IMR-90 (cell line): ENCODE measurements at regions not wholly inside any gene's neighbourhood (a gene's known extent, or its start where the extent isn't known, plus 50 kb on each side); places are given as distances from the start of the nearest gene placed in this dataset.

Experiments used
- ATAC-seq: fragments of 200-7000 bp; cut with Tn5 transposase; 2 replicates; pipeline ENCODE4 v1.9.1; 2020; ENCODE audit warnings: low read depth, mild to moderate bottlenecking, moderate library complexity
- BruUV-seq: library from RNA; stranded (reverse); fragments of 400-500 nt; replicated peaks from 2 replicates; lab custom pipeline; 2021; lab: Mats Ljungman, UMichigan
- CTCF ChIA-PET: fragments of 300-600 bp; formaldehyde crosslinking; extraction: SDS; loops from one replicate; lab custom pipeline; 2021; ENCODE audit warnings: antibody characterized with exemption; lab: Yijun Ruan, JAX
- POLR2A ChIA-PET: fragments of 300-600 bp; sonication (Branson Sonifier 250); formaldehyde crosslinking; loops from one replicate; lab custom pipeline; 2022; ENCODE audit warnings: antibody characterized with exemption; ENCODE audit not compliant: unreplicated experiment; lab: Charles Lee
- DNase-seq: peaks from one replicate; pipeline ENCODE4 v3.0.0; 2013
- H2AFZ ChIP-seq: replicated peaks from 2 replicates; pipeline ENCODE3; 2013; ENCODE audit warnings: low read length, mild to moderate bottlenecking; ENCODE audit not compliant: poor library complexity
- H2AK5ac ChIP-seq: 2 replicates; pipeline ENCODE4 v1.6.1; 2013; ENCODE audit warnings: low read depth, low read length, inconsistent platforms
- H2AK9ac ChIP-seq: replicated peaks from 2 replicates; pipeline ENCODE3; 2013; ENCODE audit warnings: mild to moderate bottlenecking, low read depth, low read length, moderate library complexity; ENCODE audit not compliant: poor library complexity
- H2BK120ac ChIP-seq: 2 replicates; pipeline ENCODE4 v1.6.1; 2013; ENCODE audit warnings: low read depth, low read length, inconsistent platforms
- H2BK15ac ChIP-seq: 3 replicates; pipeline ENCODE4 v1.6.1; 2013; ENCODE audit warnings: low read depth, low read length, inconsistent platforms
- H2BK20ac ChIP-seq: 2 replicates; pipeline ENCODE4 v1.6.1; 2013; ENCODE audit warnings: low read depth, mild to moderate bottlenecking, inconsistent platforms, low read length, moderate library complexity
- H2BK5ac ChIP-seq: 2 replicates; pipeline ENCODE4 v1.6.1; 2013; ENCODE audit warnings: mild to moderate bottlenecking, low read depth, low read length, inconsistent platforms; ENCODE audit not compliant: poor library complexity, severe bottlenecking
- H3K14ac ChIP-seq: replicated peaks from 2 replicates; pipeline ENCODE4 v1.6.1; 2013; ENCODE audit warnings: low read depth, low read length, inconsistent platforms
- H3K18ac ChIP-seq: 2 replicates; pipeline ENCODE4 v1.6.1; 2013; ENCODE audit warnings: low read depth, low read length, control low read depth
- H3K23ac ChIP-seq: 2 replicates; pipeline ENCODE4 v1.6.1; 2013; ENCODE audit warnings: low read depth, low read length, inconsistent platforms
- H3K27ac ChIP-seq: 2 replicates; pipeline ENCODE4 v1.5.1; 2013; ENCODE audit warnings: mild to moderate bottlenecking, control low read depth, low read length; ENCODE audit not compliant: insufficient read depth
- H3K27me3 ChIP-seq: 2 replicates; pipeline ENCODE4 v1.6.1; 2013; ENCODE audit warnings: low read length; ENCODE audit not compliant: control insufficient read depth, insufficient read depth
- H3K36me3 ChIP-seq: 2 replicates; pipeline ENCODE4 v1.6.1; 2013; ENCODE audit warnings: low read length, mixed read lengths; ENCODE audit not compliant: control insufficient read depth, insufficient read depth
- H3K4ac ChIP-seq: 2 replicates; pipeline ENCODE4 v1.6.1; 2013; ENCODE audit warnings: low read depth, low read length, inconsistent platforms
- H3K4me1 ChIP-seq: 2 replicates; pipeline ENCODE4 v1.6.1; 2013; ENCODE audit warnings: low read length, mixed read lengths; ENCODE audit not compliant: control insufficient read depth, insufficient read depth
- H3K4me2 ChIP-seq: 2 replicates; pipeline ENCODE4 v1.6.1; 2013; ENCODE audit warnings: low read depth, mild to moderate bottlenecking, control low read depth, low read length, moderate library complexity
- H3K4me3 ChIP-seq: 2 replicates; pipeline ENCODE4 v1.5.1; 2013; ENCODE audit warnings: low read depth, mild to moderate bottlenecking, control low read depth, low read length, moderate library complexity; ENCODE audit not compliant: insufficient read depth
- H3K56ac ChIP-seq: 2 replicates; pipeline ENCODE4 v1.6.1; 2013; ENCODE audit warnings: low read length, inconsistent platforms; ENCODE audit not compliant: insufficient read depth; ENCODE audit errors: extremely low read depth
- H3K79me1 ChIP-seq, 2 experiments: 2 replicates each; pipeline ENCODE4 v1.6.1; 2013; ENCODE audit warnings: low read length in 2 of 2, inconsistent platforms in 1 of 2, low read depth in 1 of 2
- H3K9ac ChIP-seq: 2 replicates; pipeline ENCODE4 v1.6.1; 2013; ENCODE audit warnings: low read depth, low read length, control low read depth
- H3K9me1 ChIP-seq: 2 replicates; pipeline ENCODE4 v1.6.1; 2013; ENCODE audit warnings: low read length, inconsistent platforms; ENCODE audit not compliant: insufficient read depth
- H3K9me3 ChIP-seq: 2 replicates; pipeline ENCODE4 v1.6.1; 2013; ENCODE audit warnings: low read length; ENCODE audit not compliant: control insufficient read depth, insufficient read depth
- H4K20me1 ChIP-seq: 2 replicates; pipeline ENCODE4 v1.6.1; 2013; ENCODE audit warnings: low read length, inconsistent platforms; ENCODE audit not compliant: insufficient read depth
- H4K5ac ChIP-seq: 2 replicates; pipeline ENCODE4 v1.6.1; 2013; ENCODE audit warnings: mild to moderate bottlenecking, low read depth, low read length, control low read depth
- H4K8ac ChIP-seq, 2 experiments: 2 replicates each; pipeline ENCODE4 v1.6.1; 2013; ENCODE audit warnings: low read depth in 2 of 2, low read length in 2 of 2, control low read depth in 1 of 2, inconsistent platforms in 1 of 2
- H4K91ac ChIP-seq: 2 replicates; pipeline ENCODE4 v1.6.1; 2013; ENCODE audit warnings: low read depth, low read length, inconsistent platforms; ENCODE audit not compliant: insufficient read depth
- CTCF ChIP-seq: conservative IDR thresholded peaks from 2 replicates; pipeline ENCODE4 v1.5.1; 2012; ENCODE audit warnings: mild to moderate bottlenecking, low read depth, low read length, improper control_type of control experiment
- FOS ChIP-seq: fragments of 150-350 bp; IDR thresholded peaks from 2 replicates; pipeline ENCODE4 v1.6.1; 2016; ENCODE audit warnings: low read depth, low read length
- MAFK ChIP-seq: IDR thresholded peaks from 2 replicates; pipeline ENCODE4 v1.6.1; 2012; ENCODE audit warnings: low read depth, low read length, improper control_type of control experiment
- MAZ ChIP-seq: IDR thresholded peaks from 2 replicates; pipeline ENCODE4 v1.6.1; 2012; ENCODE audit warnings: low read depth, mild to moderate bottlenecking, low read length, improper control_type of control experiment, moderate library complexity, borderline replicate concordance
- MXI1 ChIP-seq: IDR thresholded peaks from 2 replicates; pipeline ENCODE4 v1.6.1; 2012; ENCODE audit warnings: low read depth, mild to moderate bottlenecking, low read length, moderate library complexity, borderline replicate concordance
- POLR2A ChIP-seq: IDR thresholded peaks from 2 replicates; pipeline ENCODE4 v1.6.1; 2012; ENCODE audit warnings: mild to moderate bottlenecking, low read depth, low read length
- RAD21 ChIP-seq: IDR thresholded peaks from 2 replicates; pipeline ENCODE4 v1.6.1; 2012; ENCODE audit warnings: low read length, improper control_type of control experiment
- SMC3 ChIP-seq: fragments of 150-350 bp; IDR thresholded peaks from 2 replicates; pipeline ENCODE4 v1.6.1; 2016; ENCODE audit warnings: low read depth, mild to moderate bottlenecking, antibody characterized with exemption, low read length, moderate library complexity
- USF2 ChIP-seq: fragments of 150-350 bp; IDR thresholded peaks from 2 replicates; pipeline ENCODE4 v1.6.1; 2017; ENCODE audit warnings: mild to moderate bottlenecking, antibody characterized with exemption, low read length, low read depth
- WGBS, 2 experiments: methylation state at CpG; one replicate each; pipeline versions ENCODE4 v1.1.5 to v1.1.7; 2013; ENCODE audit warnings: missing lambda C conversion rate in 2 of 2; ENCODE audit not compliant: insufficient read length in 1 of 2; ENCODE audit errors: extremely low coverage in 2 of 2; 5-methylcytosine and 5-hydroxymethylcytosine counted together
- dilution Hi-C: fragments of 300-500 bp; cut with HindIII; formaldehyde crosslinking; loops from one replicate; pipeline ENCODE4 v1.14.3; 2018; ENCODE audit warnings: low sequenced_read_pairs; ENCODE audit not compliant: unreplicated experiment
- in situ Hi-C: fragments of 300-500 bp; cut with MboI; formaldehyde crosslinking; loops from 3 replicates; pipeline ENCODE4 v1.14.3; 2019; ENCODE audit warnings: low sequenced_read_pairs, inconsistent platforms, mixed read lengths
- intact Hi-C: fragments of 100-400 bp; cut with micrococcal nuclease; formaldehyde crosslinking; loops from 2 replicates; pipeline ENCODE4 v1.10.0; 2022
- TF ChIP-seq, protein P1 (sequence below): fragments of 150-350 bp; IDR thresholded peaks from 2 replicates; pipeline ENCODE4 v1.6.1; 2016; ENCODE audit warnings: low read depth, mild to moderate bottlenecking, low read length, moderate library complexity, borderline replicate concordance

DNA sequence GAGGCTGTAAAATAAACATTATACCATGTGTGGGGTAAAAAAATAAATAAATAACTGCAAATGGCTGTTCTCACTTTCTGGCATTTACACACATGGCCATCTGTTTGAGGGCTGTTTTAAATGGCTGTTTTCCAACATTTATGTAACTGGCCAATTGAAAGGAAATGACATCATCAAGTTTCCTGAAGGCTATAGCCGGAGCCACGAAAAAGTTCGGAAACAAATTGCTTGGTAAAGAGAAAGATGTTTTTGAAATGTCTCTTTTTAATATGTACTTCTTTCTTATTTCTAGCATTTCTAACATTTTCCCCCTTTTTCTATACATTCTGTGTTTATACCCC, 95.4 kb upstream of the DAB2 start:
- intact Hi-C loops, result loop anchor here (1.0 to 5.0 kb wide), 2 partner anchors 43 to 95 kb away; no protein-coding TSS in a partner anchor
- CTCF ChIA-PET, result interaction anchor here (1.5 kb wide), 1 partner anchor 61 kb away, joined by 4 read pairs; no protein-coding TSS in a partner anchor
- no peak overlapping the region for H2AFZ ChIP-seq

More for the DNA sequence above, 95.4 kb upstream of the DAB2 start:
- no peak overlapping the region for H2BK120ac ChIP-seq
- peaks cover 14% of the 10 kb centered on the region for H3K4me1 ChIP-seq
- no TSS peak for BruUV-seq
- POLR2A ChIA-PET, result no interaction called here
- no peak overlapping the region; the same call in 1 of the 2 replicates for H3K56ac ChIP-seq
- in situ Hi-C loops (no loop called here), dilution Hi-C loops (no loop called here)
- H4K8ac ChIP-seq, result peak overlapping the region; percentile 75 to 88; a peak in 2 of 4 replicates
- no CpG with 5 or more reads among the region's 3 CpGs for WGBS, 2 experiments
- H3K9me1 ChIP-seq, result peaks cover 8% of the 10 kb centered on the region; the same call in 1 of the 2 replicates
- peak overlapping the region; percentile 41; the same call in 1 of the 2 replicates for H3K4me2 ChIP-seq
- no peaks in the 10 kb centered on the region for H4K20me1 ChIP-seq
- no peaks in the 10 kb centered on the region for H3K36me3 ChIP-seq
- no peak overlapping the region for H3K23ac ChIP-seq
- no peak overlapping the region; the same call in 1 of the 2 replicates for H3K4ac ChIP-seq
- peak overlapping the region; percentile 83; the same call in 1 of the 2 replicates for H3K27ac ChIP-seq
- H3K27me3 ChIP-seq, result no peaks in the 10 kb centered on the region
- peaks cover 0 to 7% of the 10 kb centered on the region in 2 experiments; a peak in 1 of 4 replicates for H3K79me1 ChIP-seq
- no peak overlapping the region for H2AK5ac ChIP-seq
- H4K91ac ChIP-seq, result no peak overlapping the region
- H3K9ac ChIP-seq, result no peak overlapping the region
- peak overlapping the region; percentile 82; the same call in 1 of the 2 replicates for H3K14ac ChIP-seq
- H3K4me3 ChIP-seq, result no peak overlapping the region
- no peaks in the 10 kb centered on the region for H3K9me3 ChIP-seq
- peak overlapping the region; percentile 88 for H2BK5ac ChIP-seq
- peak overlapping the region; percentile 98; the same call in 1 of the 2 replicates for H3K18ac ChIP-seq
- peak; percentile 22 for ATAC-seq
- DNase-seq, result peak; percentile 95
- no peak for TF ChIP-seq POLR2A
- no peak for TF ChIP-seq MAZ
- TF ChIP-seq USF2, result no peak
- TF ChIP-seq MAFK, result no peak
- no peak for TF ChIP-seq CTCF
- TF ChIP-seq FOS, result no peak
- TF ChIP-seq, protein P1, sequence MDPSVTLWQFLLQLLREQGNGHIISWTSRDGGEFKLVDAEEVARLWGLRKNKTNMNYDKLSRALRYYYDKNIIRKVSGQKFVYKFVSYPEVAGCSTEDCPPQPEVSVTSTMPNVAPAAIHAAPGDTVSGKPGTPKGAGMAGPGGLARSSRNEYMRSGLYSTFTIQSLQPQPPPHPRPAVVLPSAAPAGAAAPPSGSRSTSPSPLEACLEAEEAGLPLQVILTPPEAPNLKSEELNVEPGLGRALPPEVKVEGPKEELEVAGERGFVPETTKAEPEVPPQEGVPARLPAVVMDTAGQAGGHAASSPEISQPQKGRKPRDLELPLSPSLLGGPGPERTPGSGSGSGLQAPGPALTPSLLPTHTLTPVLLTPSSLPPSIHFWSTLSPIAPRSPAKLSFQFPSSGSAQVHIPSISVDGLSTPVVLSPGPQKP, result no peak
- no peak for TF ChIP-seq MXI1
- no peak for TF ChIP-seq RAD21
- no peak for TF ChIP-seq SMC3
- H4K5ac ChIP-seq, result peak overlapping the region; percentile 91; the same call in 1 of the 2 replicates
- H2BK15ac ChIP-seq, result no peak overlapping the region; the same call in 2 of the 3 replicates
- H2AK9ac ChIP-seq, result no peak overlapping the region
- no peak overlapping the region for H2BK20ac ChIP-seq
